Lung (tissue), 11 donors: ENCODE measurements at regions not wholly inside any gene's neighbourhood (a gene's known extent, or its start where the extent isn't known, plus 50 kb on each side); places are given as distances from the start of the nearest gene placed in this dataset.

Source experiments
- ATAC-seq: fragments of 200-7000 bp; cut with Tn5 transposase; one replicate; pipeline ENCODE4 v1.9.1; 2020; ENCODE audit warnings: moderate number of reproducible peaks; ENCODE audit not compliant: insufficient read depth, low FRiP score
- DNase-seq, 3 donors: peaks; one replicate each; pipeline ENCODE4 v3.0.0-alpha.2; 2013 to 2017
- H3K27ac ChIP-seq, 2 donors: one replicate each; pipeline ENCODE4 v1.5.1; 2013; ENCODE audit warnings: mild to moderate bottlenecking in 2 of 2, moderate library complexity in 2 of 2, control low read depth in 1 of 2, inconsistent platforms in 1 of 2, low read depth in 1 of 2, low read length in 1 of 2
- H3K27me3 ChIP-seq, 3 donors: one replicate each; pipeline ENCODE4 v1.5.1; 2013; ENCODE audit warnings: low read length in 2 of 3; ENCODE audit not compliant: control insufficient read depth in 3 of 3, insufficient read depth in 3 of 3
- H3K36me3 ChIP-seq, 4 donors: one replicate each; pipeline ENCODE4 v1.5.1; 2013; ENCODE audit warnings: low read length in 4 of 4, mild to moderate bottlenecking in 1 of 4, moderate library complexity in 1 of 4; ENCODE audit not compliant: control insufficient read depth in 4 of 4, insufficient read depth in 4 of 4
- H3K4me1 ChIP-seq, 5 donors: one replicate each; pipeline ENCODE4 v1.5.1; 2013; ENCODE audit warnings: low read length in 5 of 5, mild to moderate bottlenecking in 2 of 5, moderate library complexity in 1 of 5; ENCODE audit not compliant: control insufficient read depth in 5 of 5, insufficient read depth in 5 of 5
- H3K4me3 ChIP-seq: one replicate; pipeline ENCODE4 v1.5.1; 2013; ENCODE audit warnings: mild to moderate bottlenecking, control low read depth, moderate library complexity
- H3K9ac ChIP-seq, 2 donors: one replicate each; pipeline ENCODE4 v1.5.1; 2013; ENCODE audit warnings: low read length in 2 of 2, control low read depth in 1 of 2; ENCODE audit not compliant: insufficient read depth in 1 of 2
- H3K9me3 ChIP-seq, 4 donors: one replicate each; pipeline ENCODE4 v1.5.1; 2013; ENCODE audit warnings: low read length in 3 of 4, mild to moderate bottlenecking in 1 of 4, moderate library complexity in 1 of 4; ENCODE audit not compliant: control insufficient read depth in 4 of 4, insufficient read depth in 3 of 4
- WGBS, 2 donors: extraction: QIAGEN DNeasy Blood & Tissue Kit; methylation state at CpG; one replicate each; pipeline ENCODE4 v1.1.7; 2013; 5-methylcytosine and 5-hydroxymethylcytosine counted together
- TF ChIP-seq, protein P1 (sequence below): IDR thresholded peaks from 2 replicates; pipeline ENCODE4 v1.5.1; 2012; ENCODE audit warnings: mild to moderate bottlenecking; ENCODE audit errors: control extremely low read depth, extremely low read depth
- donor health status: control.
- donor health status: control.
- donor health status: Bipolar disorder and iron deficiency.
- donor health status: healthy.
- donor health status: DM: yes; HTN: yes; CAD: no.

DNA sequence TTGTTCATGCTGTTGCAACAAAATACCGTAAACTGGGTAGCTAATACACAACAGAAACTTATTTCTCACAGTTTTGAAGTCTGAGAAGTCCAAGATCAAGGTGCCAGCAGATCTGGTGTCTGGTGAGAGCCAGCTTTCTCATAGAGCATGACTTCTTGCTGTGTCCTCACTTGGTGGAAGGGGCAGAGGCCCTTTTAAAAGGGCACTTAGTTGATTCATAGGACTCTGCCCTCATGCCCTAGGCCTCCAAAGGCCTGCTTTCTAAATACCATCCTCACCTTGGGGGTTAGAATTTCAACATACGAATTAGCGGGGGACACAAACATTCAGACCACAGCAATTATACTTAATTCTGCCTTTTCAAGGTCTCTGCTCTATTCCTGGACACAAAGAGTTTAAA is 52.3 kb upstream of the FDX1 start:
- no peaks in the 10 kb centered on the region for H3K36me3 ChIP-seq
- H3K4me1 ChIP-seq: peaks cover 0 to 12% (median 0%) of the 10 kb centered on the region in 5 donors
- H3K27me3 ChIP-seq: no peaks in the 10 kb centered on the region
- H3K4me3 ChIP-seq: no peak overlapping the region
- TF ChIP-seq, protein P1, sequence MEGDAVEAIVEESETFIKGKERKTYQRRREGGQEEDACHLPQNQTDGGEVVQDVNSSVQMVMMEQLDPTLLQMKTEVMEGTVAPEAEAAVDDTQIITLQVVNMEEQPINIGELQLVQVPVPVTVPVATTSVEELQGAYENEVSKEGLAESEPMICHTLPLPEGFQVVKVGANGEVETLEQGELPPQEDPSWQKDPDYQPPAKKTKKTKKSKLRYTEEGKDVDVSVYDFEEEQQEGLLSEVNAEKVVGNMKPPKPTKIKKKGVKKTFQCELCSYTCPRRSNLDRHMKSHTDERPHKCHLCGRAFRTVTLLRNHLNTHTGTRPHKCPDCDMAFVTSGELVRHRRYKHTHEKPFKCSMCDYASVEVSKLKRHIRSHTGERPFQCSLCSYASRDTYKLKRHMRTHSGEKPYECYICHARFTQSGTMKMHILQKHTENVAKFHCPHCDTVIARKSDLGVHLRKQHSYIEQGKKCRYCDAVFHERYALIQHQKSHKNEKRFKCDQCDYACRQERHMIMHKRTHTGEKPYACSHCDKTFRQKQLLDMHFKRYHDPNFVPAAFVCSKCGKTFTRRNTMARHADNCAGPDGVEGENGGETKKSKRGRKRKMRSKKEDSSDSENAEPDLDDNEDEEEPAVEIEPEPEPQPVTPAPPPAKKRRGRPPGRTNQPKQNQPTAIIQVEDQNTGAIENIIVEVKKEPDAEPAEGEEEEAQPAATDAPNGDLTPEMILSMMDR: no peak
- WGBS, 2 donors: 90 to 92% methylated on average over 3 of the region's 3 CpGs
- peak overlapping the region in 1 of 2 donors; percentile 55 for H3K27ac ChIP-seq
- no peak overlapping the region for H3K9ac ChIP-seq
- DNase-seq (no peak), ATAC-seq (no peak)
- H3K9me3 ChIP-seq: no peaks in the 10 kb centered on the region

DNA sequence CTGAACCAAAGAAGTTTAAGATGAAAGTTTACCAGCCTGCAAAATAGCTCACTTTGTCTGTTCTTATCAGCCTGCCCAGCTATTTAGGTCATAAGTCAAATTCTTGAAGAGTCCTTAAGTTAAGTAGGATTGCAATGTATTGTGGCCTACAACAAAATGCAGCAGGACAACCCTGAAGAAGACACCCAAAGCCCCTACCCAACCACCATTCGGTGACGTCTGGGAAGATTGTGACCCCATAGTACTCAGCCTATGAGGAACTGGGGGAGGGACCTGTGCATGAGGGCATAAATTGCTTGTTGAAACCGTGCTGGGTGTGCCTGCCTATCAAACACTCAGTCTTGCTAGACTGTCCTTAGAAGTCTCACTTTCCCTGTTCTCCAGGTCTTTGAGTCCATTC is 50.5 kb upstream of the FDX1 start:
- no peaks in the 10 kb centered on the region for H3K27me3 ChIP-seq
- no peak overlapping the region for H3K9ac ChIP-seq
- no peak for DNase-seq
- 68 to 87% methylated on average over 3 of the region's 3 CpGs for WGBS, 2 donors
- TF ChIP-seq, protein P1: no peak
- H3K27ac ChIP-seq: no peak overlapping the region
- no peak overlapping the region for H3K4me3 ChIP-seq
- peaks cover 0 to 12% (median 0%) of the 10 kb centered on the region in 5 donors for H3K4me1 ChIP-seq
- H3K9me3 ChIP-seq: no peaks in the 10 kb centered on the region
- H3K36me3 ChIP-seq: no peaks in the 10 kb centered on the region
- no peak for ATAC-seq

DNA sequence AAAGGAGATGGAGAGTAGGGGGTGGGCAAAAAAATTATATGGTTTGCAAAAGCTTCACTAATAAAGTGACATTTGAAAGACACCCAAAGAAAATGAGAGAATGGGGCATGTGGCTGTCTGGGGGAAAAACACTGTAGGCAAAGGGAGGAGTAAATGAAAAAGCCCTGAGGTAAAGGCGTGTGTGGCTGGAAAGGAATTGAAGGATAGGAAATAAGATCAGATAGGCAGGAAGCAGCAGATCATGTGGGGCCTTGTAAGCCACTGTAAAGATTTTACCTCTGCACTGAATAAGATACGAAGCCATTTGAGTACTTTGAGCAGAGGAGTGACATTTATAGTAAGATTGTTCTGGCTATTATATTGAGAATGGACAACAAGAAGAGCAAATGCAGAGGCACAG is 49.8 kb upstream of the FDX1 start:
- WGBS, 2 donors: 57 to 77% methylated on average over 2 of the region's 2 CpGs
- no peak for ATAC-seq
- TF ChIP-seq, protein P1: no peak
- Histone ChIP-seq H3K27me3 (no peaks in the 10 kb centered on the region), H3K4me3 (no peak overlapping the region), H3K36me3 (no peaks in the 10 kb centered on the region), H3K27ac (no peak overlapping the region), H3K4me1 (peaks cover 0 to 12% (median 0%) of the 10 kb centered on the region in 5 donors), H3K9ac (no peak overlapping the region), H3K9me3 (no peaks in the 10 kb centered on the region)
- no peak for DNase-seq
